ENCODE measurements at regions not wholly inside any gene's neighbourhood (a gene's known extent, or its start where the extent isn't known, plus 50 kb on each side); places are given as distances from the start of the nearest gene placed in this dataset.

DNA sequence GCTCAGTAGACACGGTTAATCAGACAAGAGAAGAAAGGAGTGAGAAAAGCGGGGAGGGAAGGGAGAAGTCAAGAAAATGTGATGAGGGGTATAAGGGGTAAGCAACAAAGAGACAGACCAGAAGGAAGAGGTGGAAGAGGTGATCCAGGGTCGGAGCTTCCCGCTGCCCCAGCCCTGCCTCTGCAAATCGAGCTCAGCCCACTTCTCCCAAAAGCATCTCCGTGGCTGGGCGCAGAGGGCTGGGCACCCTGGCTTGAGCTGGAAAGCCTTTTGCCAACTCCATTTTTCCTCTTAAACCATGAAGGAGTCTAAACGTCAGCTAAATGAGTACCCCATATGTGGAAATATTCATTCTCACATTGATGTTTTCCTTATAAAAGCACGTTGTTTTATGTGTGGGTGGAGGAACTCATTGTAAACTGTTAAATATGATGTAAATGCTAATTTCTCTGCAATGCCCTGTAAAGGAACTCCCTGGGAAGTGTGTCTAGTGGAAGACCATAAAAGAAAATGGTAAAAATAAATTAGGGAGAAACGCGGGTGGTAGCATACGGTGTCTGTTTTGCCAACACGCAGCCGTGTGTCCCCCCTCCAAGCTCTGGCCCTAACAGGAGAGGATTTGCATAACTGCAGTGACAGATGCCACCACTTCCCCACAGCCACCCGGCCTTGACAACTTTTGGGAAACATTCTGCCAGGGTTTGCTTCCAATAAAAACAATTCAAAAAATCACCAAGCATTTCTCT is 55.2 kb upstream of the MAFB start:
- Histone ChIP-seq H3K79me1 (replicated peaks; ENCODE audit: low read length, poor library complexity, severe bottlenecking) (no peaks in the 10 kb centered on the region), H3K4ac (ENCODE audit: low read depth in 1 of 2, low read length in 2 of 2) (no peak overlapping the region), H3K23ac (ENCODE audit: low read length in 2 of 2) (no peak overlapping the region), H3K9me3 (ENCODE audit: control insufficient read depth, low read length) (no peaks in the 10 kb centered on the region), H3K4me3 (ENCODE audit: insufficient read depth in 1 of 2, low read depth in 1 of 2, low read length in 2 of 2) (no peak overlapping the region), H2AFZ (ENCODE audit: low read depth, low read length) (no peak overlapping the region), H3K4me1 (ENCODE audit: control insufficient read depth, insufficient read depth, low read depth, low read length) (no peaks in the 10 kb centered on the region), H3K4me2 (ENCODE audit: low read length, poor library complexity, severe bottlenecking) (no peak overlapping the region), H2BK15ac (ENCODE audit: low read depth, poor library complexity, severe bottlenecking) (no peak overlapping the region), H3K36me3 (ENCODE audit: control insufficient read depth in 1 of 2, insufficient read depth in 2 of 2, low read depth in 1 of 2, low read length in 2 of 2) (no peaks in the 10 kb centered on the region), H2BK12ac (ENCODE audit: low read length in 2 of 2) (no peak overlapping the region), H2BK120ac (ENCODE audit: low read depth, low read length) (no peak overlapping the region), H3K27me3 (ENCODE audit: control insufficient read depth in 1 of 2, insufficient read depth in 1 of 2, low read length in 2 of 2) (peaks cover 16 to 57% of the 10 kb centered on the region in 2 experiments), H2AK5ac (ENCODE audit: low read length, severe bottlenecking) (no peak overlapping the region), H3K18ac (ENCODE audit: low read depth in 1 of 2, low read length in 2 of 2) (no peak overlapping the region), H3K14ac (ENCODE audit: low read length in 2 of 2) (no peak overlapping the region), H2BK5ac (ENCODE audit: low read depth, low read length, poor library complexity, severe bottlenecking) (no peak overlapping the region), H3K9ac (ENCODE audit: low read length) (no peak overlapping the region), H4K91ac (ENCODE audit: low read length) (no peak overlapping the region), H3K27ac (ENCODE audit: low read length, poor library complexity, severe bottlenecking) (no peak overlapping the region), H4K8ac (ENCODE audit: low read length) (no peak overlapping the region)
- WGBS = 84% methylated on average over 15 of the region's 15 CpGs
- DNase-seq = no peak

GRCh38 chr20:40744818-40745175 is 55.8 kb upstream of the MAFB start:
- no peak overlapping the region for H2AK5ac ChIP-seq (ENCODE audit: low read length, severe bottlenecking)
- no peak overlapping the region for H3K14ac ChIP-seq (ENCODE audit: low read length in 2 of 2)
- H3K79me1 ChIP-seq (replicated peaks; ENCODE audit: low read length, poor library complexity, severe bottlenecking) = no peaks in the 10 kb centered on the region
- H2AFZ ChIP-seq (ENCODE audit: low read depth, low read length) = no peak overlapping the region
- no peak overlapping the region for H3K4me3 ChIP-seq (ENCODE audit: insufficient read depth in 1 of 2, low read depth in 1 of 2, low read length in 2 of 2)
- no peaks in the 10 kb centered on the region for H3K4me1 ChIP-seq (ENCODE audit: control insufficient read depth, insufficient read depth, low read depth, low read length)
- no peak overlapping the region for H3K27ac ChIP-seq (ENCODE audit: low read length, poor library complexity, severe bottlenecking)
- H3K27me3 ChIP-seq (ENCODE audit: control insufficient read depth in 1 of 2, insufficient read depth in 1 of 2, low read length in 2 of 2) = peaks cover 16 to 52% of the 10 kb centered on the region in 2 experiments
- no peak overlapping the region for H2BK12ac ChIP-seq (ENCODE audit: low read length in 2 of 2)
- no peak overlapping the region for H3K4me2 ChIP-seq (ENCODE audit: low read length, poor library complexity, severe bottlenecking)
- 85% methylated on average over 3 of the region's 3 CpGs for WGBS
- DNase-seq = no peak
- no peak overlapping the region for H3K18ac ChIP-seq (ENCODE audit: low read depth in 1 of 2, low read length in 2 of 2)
- H2BK120ac ChIP-seq (ENCODE audit: low read depth, low read length) = no peak overlapping the region
- H3K23ac ChIP-seq (ENCODE audit: low read length in 2 of 2) = no peak overlapping the region
- H4K91ac ChIP-seq (ENCODE audit: low read length) = no peak overlapping the region
- no peak overlapping the region for H2BK5ac ChIP-seq (ENCODE audit: low read depth, low read length, poor library complexity, severe bottlenecking)
- no peak overlapping the region for H4K8ac ChIP-seq (ENCODE audit: low read length)
- no peak overlapping the region for H3K4ac ChIP-seq (ENCODE audit: low read depth in 1 of 2, low read length in 2 of 2)
- H3K9me3 ChIP-seq (ENCODE audit: control insufficient read depth, low read length) = no peaks in the 10 kb centered on the region
- H3K36me3 ChIP-seq (ENCODE audit: control insufficient read depth in 1 of 2, insufficient read depth in 2 of 2, low read depth in 1 of 2, low read length in 2 of 2) = no peaks in the 10 kb centered on the region
- H3K9ac ChIP-seq (ENCODE audit: low read length) = no peak overlapping the region
- no peak overlapping the region for H2BK15ac ChIP-seq (ENCODE audit: low read depth, poor library complexity, severe bottlenecking)

DNA sequence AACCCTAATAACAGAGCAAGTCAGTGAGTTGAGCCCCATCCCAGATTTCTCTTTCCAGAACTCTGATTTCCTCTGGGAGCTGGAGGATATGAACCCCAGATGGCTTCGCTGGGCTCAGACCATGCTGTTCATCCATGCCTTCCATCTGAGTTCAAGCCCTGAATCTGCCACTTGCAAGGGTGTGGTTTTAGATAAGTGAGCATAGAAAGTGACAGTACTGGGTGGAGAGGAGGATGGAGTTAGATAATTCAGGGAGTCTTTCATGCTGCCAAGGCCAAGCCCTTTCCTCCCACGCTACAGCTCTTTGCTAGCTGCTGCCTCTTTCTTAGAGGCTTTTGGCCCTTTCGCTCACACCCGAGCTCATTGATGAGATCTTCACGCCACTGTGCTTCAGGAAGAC is 57.2 kb upstream of the MAFB start:
- Histone ChIP-seq H4K8ac (ENCODE audit: low read length) (no peak overlapping the region), H2AK5ac (ENCODE audit: low read length, severe bottlenecking) (no peak overlapping the region), H3K23ac (ENCODE audit: low read length in 2 of 2) (no peak overlapping the region), H2BK120ac (ENCODE audit: low read depth, low read length) (no peak overlapping the region), H2BK12ac (ENCODE audit: low read length in 2 of 2) (no peak overlapping the region), H2BK15ac (ENCODE audit: low read depth, poor library complexity, severe bottlenecking) (no peak overlapping the region), H3K9ac (ENCODE audit: low read length) (no peak overlapping the region), H2AFZ (ENCODE audit: low read depth, low read length) (no peak overlapping the region), H3K27ac (ENCODE audit: low read length, poor library complexity, severe bottlenecking) (no peak overlapping the region), H3K18ac (ENCODE audit: low read depth in 1 of 2, low read length in 2 of 2) (no peak overlapping the region), H3K79me1 (replicated peaks; ENCODE audit: low read length, poor library complexity, severe bottlenecking) (no peaks in the 10 kb centered on the region), H3K14ac (ENCODE audit: low read length in 2 of 2) (no peak overlapping the region), H3K4me2 (ENCODE audit: low read length, poor library complexity, severe bottlenecking) (no peak overlapping the region), H3K4me3 (ENCODE audit: insufficient read depth in 1 of 2, low read depth in 1 of 2, low read length in 2 of 2) (no peak overlapping the region), H2BK5ac (ENCODE audit: low read depth, low read length, poor library complexity, severe bottlenecking) (no peak overlapping the region), H3K4me1 (ENCODE audit: control insufficient read depth, insufficient read depth, low read depth, low read length) (no peaks in the 10 kb centered on the region), H3K27me3 (ENCODE audit: control insufficient read depth in 1 of 2, insufficient read depth in 1 of 2, low read length in 2 of 2) (peaks cover 16 to 40% of the 10 kb centered on the region in 2 experiments), H3K36me3 (ENCODE audit: control insufficient read depth in 1 of 2, insufficient read depth in 2 of 2, low read depth in 1 of 2, low read length in 2 of 2) (no peaks in the 10 kb centered on the region), H3K9me3 (ENCODE audit: control insufficient read depth, low read length) (no peaks in the 10 kb centered on the region), H4K91ac (ENCODE audit: low read length) (no peak overlapping the region), H3K4ac (ENCODE audit: low read depth in 1 of 2, low read length in 2 of 2) (no peak overlapping the region)
- 78% methylated on average over 5 of the region's 5 CpGs for WGBS
- DNase-seq = no peak

GRCh38 chr20:40748182-40748581 is 59.1 kb upstream of the MAFB start:
- no peak overlapping the region for H3K9ac ChIP-seq (ENCODE audit: low read length)
- no peak overlapping the region for H2BK5ac ChIP-seq (ENCODE audit: low read depth, low read length, poor library complexity, severe bottlenecking)
- no peak overlapping the region for H3K14ac ChIP-seq (ENCODE audit: low read length in 2 of 2)
- H3K79me1 ChIP-seq (replicated peaks; ENCODE audit: low read length, poor library complexity, severe bottlenecking) = no peaks in the 10 kb centered on the region
- H2BK15ac ChIP-seq (ENCODE audit: low read depth, poor library complexity, severe bottlenecking) = no peak overlapping the region
- H2BK120ac ChIP-seq (ENCODE audit: low read depth, low read length) = no peak overlapping the region
- no peaks in the 10 kb centered on the region for H3K9me3 ChIP-seq (ENCODE audit: control insufficient read depth, low read length)
- DNase-seq = no peak
- H3K18ac ChIP-seq (ENCODE audit: low read depth in 1 of 2, low read length in 2 of 2) = no peak overlapping the region
- H2AFZ ChIP-seq (ENCODE audit: low read depth, low read length) = no peak overlapping the region
- no peak overlapping the region for H2AK5ac ChIP-seq (ENCODE audit: low read length, severe bottlenecking)
- no peaks in the 10 kb centered on the region for H3K36me3 ChIP-seq (ENCODE audit: control insufficient read depth in 1 of 2, insufficient read depth in 2 of 2, low read depth in 1 of 2, low read length in 2 of 2)
- no peak overlapping the region for H3K23ac ChIP-seq (ENCODE audit: low read length in 2 of 2)
- no peak overlapping the region for H3K4ac ChIP-seq (ENCODE audit: low read depth in 1 of 2, low read length in 2 of 2)
- no peak overlapping the region for H3K27ac ChIP-seq (ENCODE audit: low read length, poor library complexity, severe bottlenecking)
- H4K91ac ChIP-seq (ENCODE audit: low read length) = no peak overlapping the region
- no peak overlapping the region for H4K8ac ChIP-seq (ENCODE audit: low read length)
- H3K4me2 ChIP-seq (ENCODE audit: low read length, poor library complexity, severe bottlenecking) = no peak overlapping the region
- H3K4me3 ChIP-seq (ENCODE audit: insufficient read depth in 1 of 2, low read depth in 1 of 2, low read length in 2 of 2) = no peak overlapping the region
- no peak overlapping the region for H2BK12ac ChIP-seq (ENCODE audit: low read length in 2 of 2)
- no peaks in the 10 kb centered on the region for H3K4me1 ChIP-seq (ENCODE audit: control insufficient read depth, insufficient read depth, low read depth, low read length)
- H3K27me3 ChIP-seq (ENCODE audit: control insufficient read depth in 1 of 2, insufficient read depth in 1 of 2, low read length in 2 of 2) = peaks cover 13 to 35% of the 10 kb centered on the region in 2 experiments
- 95% methylated on average over 2 of the region's 3 CpGs for WGBS

Measured in mesenchymal stem cell (in vitro differentiated cells and primary cell).